ENCODE measurements at regions not wholly inside any gene's neighbourhood (a gene's known extent, or its start where the extent isn't known, plus 50 kb on each side); places are given as distances from the start of the nearest gene placed in this dataset.
"Not testable (repeated sequence)": the region's sequence is repeated elsewhere in the genome, so short reads cannot be mapped to it uniquely, and the experiment has no call there.

DNA sequence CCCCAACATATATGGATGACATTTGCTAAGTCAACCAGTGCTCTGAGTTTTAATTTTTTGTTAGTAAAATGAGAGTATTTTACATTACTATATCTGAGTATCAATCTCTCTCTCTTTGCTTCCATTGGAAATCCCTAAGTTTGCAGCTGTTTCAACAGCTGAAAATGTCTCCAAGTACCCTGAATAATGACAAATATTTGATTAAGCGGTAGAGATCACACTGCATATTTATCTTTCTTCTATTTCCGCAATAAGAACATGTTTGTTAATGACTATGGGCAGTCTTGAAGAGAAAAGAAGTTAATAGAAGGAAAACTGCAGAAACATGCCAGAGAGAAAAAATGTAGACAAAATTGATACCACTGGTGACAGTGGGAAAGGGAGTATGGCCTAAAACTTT is 1117.5 kb downstream of the NCAM2 start:
- DNase-seq (ENCODE audit: low read depth, low spot score): no peak
- H3K4me3 ChIP-seq (ENCODE audit: low read length): no peak overlapping the region

DNA sequence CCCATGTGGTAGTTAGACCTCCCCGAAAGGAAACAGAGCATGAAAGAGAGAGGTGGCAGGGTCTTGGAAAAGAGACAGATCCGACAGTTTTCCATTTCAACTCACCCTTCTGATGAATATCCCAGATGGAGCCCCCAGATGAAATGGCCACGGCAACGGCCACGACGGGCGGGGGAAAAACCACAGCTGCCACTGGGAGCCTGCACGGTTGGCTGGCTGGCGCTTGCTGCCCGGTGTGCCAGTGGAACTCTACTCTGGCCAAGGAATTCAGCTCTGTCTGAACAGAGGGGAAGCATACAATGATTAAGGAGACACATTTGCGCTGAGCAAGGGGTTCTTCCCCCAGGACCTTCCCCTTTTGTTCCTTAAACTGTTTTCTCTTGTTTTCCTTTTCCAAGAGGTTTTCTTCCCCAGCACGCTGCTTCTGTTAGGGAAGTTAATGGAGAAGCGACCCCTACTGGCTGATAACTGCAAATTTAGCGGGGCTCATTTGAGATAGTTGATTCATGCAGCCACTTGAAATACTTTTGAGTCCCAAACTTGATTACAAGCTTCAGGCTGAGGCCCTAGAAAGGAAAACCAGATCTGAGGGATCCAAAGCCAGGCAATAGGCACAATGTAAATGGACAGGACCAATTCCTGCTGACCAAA is 1122.5 kb downstream of the NCAM2 start:
- no peak for DNase-seq (ENCODE audit: low read depth, low spot score)

DNA sequence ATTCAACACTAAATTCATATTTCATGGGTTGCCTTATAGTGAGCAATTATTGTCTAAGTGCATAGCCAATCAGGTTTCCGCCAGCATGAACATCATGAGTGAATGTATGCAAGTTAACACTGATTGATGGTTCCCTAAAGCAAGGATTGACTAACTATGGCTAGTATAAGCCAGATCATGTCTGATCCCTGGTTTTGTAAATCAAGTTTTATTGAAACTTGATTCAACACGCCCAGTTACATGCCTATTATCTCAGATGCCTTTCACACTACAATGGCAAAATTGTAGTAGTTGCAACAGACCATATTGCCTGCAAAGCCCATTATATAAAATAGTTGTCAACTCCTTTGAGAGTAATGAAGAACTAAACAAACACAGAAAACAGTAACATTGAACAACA is 1127.4 kb downstream of the NCAM2 start:
- no peak for DNase-seq (ENCODE audit: low read depth, low spot score)
- H3K4me3 ChIP-seq (ENCODE audit: low read length): no peak overlapping the region

More for the DNA sequence above, 1122.5 kb downstream of the NCAM2 start:
- no peak overlapping the region for H3K4me3 ChIP-seq (ENCODE audit: low read length)

DNA sequence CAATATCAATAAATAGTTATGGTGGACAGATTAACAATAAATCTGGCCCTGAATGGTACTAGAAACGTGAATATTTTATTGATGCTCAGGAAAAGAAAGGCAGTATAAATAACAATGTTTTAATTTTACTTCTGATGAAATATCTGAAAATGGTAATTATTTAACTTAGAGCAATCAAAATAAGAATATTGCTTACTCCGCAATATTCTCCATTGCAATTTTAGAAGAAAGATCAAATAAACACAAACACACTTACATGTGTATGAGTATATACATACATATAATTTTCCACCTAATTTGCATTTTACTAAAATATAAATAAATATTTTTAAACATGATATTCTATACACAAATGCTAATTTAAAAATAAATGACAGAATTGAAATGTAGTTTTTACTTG is 1130.5 kb downstream of the NCAM2 start:
- H3K4me3 ChIP-seq (ENCODE audit: low read length): no peak overlapping the region
- DNase-seq (ENCODE audit: low read depth, low spot score): no peak

DNA sequence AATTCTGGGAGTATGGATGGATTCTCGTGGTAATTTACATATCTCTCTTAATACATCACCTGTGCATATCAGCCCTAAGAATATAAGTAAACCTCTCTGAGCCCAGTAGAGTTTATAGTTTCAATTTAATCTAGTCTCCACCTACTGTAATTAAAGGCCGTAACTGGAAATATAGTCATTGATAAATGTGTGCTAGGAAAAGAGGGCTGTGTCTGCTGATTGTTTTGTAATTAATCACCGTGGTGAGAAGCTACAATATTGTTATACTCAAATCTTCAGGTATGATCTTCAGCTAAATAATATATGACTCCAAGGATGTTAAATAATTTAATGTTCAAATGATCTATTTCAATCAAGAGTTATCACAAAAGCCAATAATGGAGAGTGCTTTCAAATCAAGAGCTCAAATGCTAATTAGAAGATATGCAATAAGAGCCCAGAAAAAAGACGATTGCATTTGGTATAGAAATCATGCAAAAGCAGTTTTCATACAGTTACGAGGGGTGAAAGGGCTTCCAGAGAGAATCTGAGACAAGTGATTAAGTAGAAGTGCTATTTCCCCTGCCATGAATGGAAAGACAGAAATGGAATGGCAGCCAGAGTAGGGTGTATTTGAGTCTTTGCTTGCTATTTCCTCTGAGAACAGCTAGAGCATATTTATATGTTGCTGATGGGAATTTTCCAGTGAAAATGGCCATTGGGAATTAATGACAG is 1134.3 kb downstream of the NCAM2 start:
- no peak for DNase-seq (ENCODE audit: low read depth, low spot score)
- no peak overlapping the region for H3K4me3 ChIP-seq (ENCODE audit: low read length)

DNA sequence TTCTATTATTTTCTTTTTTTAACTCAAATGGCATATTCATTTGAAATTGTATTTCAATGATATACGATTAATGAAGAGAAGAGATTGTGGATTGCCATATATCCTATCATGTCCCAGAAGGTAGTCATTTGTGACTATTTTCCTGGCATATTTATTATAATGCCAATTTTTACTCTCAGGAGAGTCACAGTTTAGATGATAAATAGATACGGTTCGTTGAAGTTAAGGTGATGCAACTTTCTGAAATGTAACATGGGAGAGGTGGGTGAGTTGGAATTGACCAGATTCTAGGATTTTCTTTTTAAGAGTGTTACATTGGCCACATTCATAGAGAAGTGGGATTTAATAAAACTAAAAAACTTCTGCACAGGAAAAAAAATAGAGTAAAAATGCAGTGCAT is 1138.5 kb downstream of the NCAM2 start:
- H3K4me3 ChIP-seq (ENCODE audit: low read length): no peak overlapping the region
- no peak for DNase-seq (ENCODE audit: low read depth, low spot score)

DNA sequence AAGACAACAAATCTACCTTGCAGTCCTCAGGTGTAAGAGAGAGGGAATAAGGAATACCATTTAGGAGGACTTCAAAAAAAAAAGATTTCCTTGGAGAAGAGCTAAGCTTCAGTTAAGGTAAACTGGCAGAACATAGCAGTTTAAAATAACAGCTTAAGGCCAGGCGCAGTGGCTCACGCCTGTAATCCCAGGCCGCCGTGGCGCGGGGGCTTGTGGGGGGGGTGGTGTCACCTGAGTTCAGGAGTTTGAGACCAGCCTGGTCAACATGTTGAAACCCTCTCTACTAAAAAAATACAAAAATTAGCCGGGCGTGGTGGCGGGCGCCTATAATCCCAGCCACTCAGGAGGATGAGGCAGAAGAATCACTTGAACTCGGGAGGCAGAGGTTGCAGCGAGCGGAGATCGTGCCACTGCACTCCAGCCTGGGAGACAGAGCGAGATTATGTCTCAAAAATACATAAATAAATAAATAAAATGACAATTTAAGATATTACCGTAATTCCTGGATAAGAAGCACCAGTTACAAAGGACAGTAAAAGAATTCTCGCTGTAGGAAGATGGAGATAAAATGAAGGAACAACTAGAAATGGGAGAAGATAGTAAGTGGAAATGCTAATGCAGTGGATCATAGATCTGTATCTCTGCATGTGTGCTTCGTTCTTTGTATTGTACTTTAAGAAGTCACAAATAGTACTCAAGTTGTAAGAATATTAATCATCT is 1140.2 kb downstream of the NCAM2 start:
- no peak overlapping the region for H3K4me3 ChIP-seq (ENCODE audit: low read length)
- DNase-seq (ENCODE audit: low read depth, low spot score): no peak

DNA sequence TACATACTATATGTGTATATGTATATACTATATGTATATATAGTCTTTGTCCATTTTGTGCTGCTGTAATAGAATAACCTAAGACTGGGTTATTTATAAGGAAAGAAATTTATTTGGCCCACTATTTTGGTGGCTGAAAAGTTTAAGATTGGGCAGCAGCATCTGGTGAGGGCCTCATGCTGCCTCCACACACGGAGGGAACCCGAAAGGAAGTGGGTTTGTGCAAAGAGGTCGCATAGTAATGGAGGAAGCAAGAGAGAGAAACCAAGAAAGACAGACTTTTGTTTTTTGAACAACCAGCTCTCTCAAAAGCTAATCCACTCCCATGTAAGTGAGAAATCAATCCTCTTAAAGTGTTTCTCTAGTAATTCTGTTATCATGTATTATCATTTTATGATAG is 1147.3 kb downstream of the NCAM2 start:
- peak; percentile 57 for DNase-seq (ENCODE audit: low read depth, low spot score)
- H3K4me3 ChIP-seq (ENCODE audit: low read length): no peak overlapping the region

DNA sequence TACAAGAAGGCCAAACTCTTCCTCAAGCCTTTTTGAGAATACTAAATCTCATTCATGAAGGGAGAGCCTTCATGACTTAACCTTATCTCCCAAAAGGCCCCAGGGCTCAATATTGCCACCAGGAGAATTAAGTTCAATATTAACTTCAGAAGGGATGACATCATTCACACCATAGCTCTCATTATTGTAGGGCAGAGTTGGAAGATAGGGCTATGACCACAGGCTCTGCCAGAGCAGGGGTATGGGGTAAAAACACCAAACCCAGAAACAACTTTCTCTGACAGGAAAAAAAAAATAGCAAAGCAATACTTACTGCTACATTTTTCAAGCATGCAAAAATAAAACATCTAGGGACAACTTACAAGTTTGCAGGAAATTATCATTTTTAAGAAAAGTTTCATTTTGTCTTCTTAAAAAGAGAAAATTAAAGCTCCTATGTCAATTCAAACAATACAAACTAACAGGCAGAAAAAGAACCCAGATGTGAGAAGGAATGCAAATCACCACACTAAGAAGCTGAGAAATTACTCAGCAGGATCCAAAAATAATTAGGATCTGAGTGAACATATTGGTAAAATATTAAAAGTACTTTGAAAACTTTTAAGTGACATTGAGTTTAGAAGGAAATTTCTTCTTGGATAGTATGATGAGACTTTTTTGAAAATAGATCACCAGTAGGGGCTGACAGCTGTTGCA is 1156.5 kb downstream of the NCAM2 start:
- DNase-seq (ENCODE audit: low read depth, low spot score): no peak
- no peak overlapping the region for H3K4me3 ChIP-seq (ENCODE audit: low read length)

DNA sequence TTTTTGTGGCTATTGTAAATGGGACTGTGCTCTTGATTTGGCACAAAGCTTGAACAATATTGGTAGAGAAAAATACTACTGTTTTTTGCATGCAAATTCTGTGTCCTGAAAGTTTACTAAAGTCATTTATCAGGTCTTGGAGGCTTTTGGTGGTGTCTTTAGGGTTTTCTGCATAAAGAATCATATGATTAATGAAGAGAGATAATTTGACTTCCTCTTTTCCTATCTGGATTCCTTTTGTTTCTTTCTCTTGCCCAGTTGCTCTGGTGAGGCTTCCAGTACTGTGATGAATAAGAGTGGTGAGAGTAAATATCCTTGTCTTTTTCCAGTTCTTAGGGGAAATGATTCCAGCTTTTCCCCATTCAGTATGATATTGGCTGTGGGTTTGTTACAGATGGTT is 1166.7 kb downstream of the NCAM2 start:
- H3K4me3 ChIP-seq (ENCODE audit: low read length): no peak overlapping the region
- no peak for DNase-seq (ENCODE audit: low read depth, low spot score)

DNA sequence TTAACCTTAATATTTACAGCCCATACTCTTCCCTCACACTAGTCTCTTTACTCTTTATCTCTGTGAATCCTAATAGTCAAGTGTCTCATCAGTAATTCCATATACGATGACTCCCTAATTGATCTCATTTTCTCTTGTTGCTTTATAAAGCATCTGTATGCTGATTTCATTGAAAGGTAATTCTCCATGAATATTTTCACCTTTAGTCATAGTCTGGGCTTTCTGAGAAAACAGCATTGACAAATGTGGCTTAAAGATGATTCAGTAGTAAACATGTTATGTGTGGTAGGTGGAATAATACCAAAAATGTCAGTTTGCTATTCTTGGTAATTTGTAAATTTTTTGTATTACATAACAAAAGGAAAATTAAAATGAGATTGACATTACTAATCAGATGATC is 1176.5 kb downstream of the NCAM2 start:
- H3K4me3 ChIP-seq (ENCODE audit: low read length): no peak overlapping the region

DNA sequence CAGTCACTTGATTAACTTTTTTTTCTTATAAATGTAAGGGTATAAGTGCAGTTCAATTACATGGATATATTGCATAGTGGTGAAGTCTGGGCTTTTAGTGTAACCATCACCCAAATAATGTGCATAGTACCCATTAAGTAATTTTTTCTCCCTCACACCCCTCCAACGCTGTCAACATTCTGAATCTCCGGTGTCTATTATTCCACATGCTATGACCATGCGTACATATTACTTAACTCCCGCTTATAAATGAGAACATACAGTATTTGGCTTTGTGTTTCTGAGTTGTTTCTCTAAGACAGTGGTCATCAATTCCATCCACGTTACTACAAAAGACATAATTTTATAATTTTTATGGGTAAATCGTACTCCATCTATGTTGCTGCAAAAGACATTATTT is 1191.1 kb downstream of the NCAM2 start:
- no peak for DNase-seq (ENCODE audit: low read depth, low spot score)
- no peak overlapping the region for H3K4me3 ChIP-seq (ENCODE audit: low read length)

More for the DNA sequence above, 1176.5 kb downstream of the NCAM2 start:
- DNase-seq (ENCODE audit: low read depth, low spot score): no peak

DNA sequence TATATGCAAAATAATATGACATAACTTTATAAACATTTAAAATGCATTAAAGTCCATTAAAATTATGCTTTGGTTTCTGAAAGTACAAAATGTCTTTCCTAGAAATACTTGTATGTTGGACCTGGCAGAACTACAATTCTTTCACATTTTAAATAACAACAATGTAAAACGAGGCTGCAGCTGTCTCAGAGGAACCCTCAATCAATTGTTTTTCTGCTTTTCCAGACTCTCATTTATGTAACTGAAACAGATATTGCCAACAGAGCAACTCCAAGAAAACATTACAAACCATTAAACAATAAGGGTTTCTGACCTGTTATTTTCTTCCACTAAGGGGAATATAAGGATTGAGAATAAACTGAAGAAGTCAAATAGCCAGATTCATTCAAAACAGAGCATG is 1193.4 kb downstream of the NCAM2 start:
- no peak overlapping the region for H3K4me3 ChIP-seq (ENCODE audit: low read length)
- no peak for DNase-seq (ENCODE audit: low read depth, low spot score)

DNA sequence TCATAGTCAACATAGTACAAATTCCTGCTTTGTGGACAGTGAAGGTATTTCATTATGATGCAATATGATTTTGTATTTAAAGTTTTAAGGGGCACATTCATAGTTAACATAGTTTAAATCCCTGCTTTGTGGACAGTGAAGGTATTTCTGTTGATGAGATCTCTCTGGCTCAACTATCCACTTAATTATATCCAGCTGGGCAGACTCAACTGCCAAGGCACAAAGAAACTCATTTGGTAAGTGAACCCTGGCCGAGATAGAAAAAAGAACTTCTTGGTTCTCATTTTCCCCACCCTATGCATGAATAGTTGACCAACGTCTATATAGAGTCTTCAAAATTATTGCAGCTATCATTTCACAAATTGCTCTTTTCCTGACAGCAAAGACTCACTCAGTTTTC is 1194.6 kb downstream of the NCAM2 start:
- DNase-seq (ENCODE audit: low read depth, low spot score): no peak
- H3K4me3 ChIP-seq (ENCODE audit: low read length): no peak overlapping the region

DNA sequence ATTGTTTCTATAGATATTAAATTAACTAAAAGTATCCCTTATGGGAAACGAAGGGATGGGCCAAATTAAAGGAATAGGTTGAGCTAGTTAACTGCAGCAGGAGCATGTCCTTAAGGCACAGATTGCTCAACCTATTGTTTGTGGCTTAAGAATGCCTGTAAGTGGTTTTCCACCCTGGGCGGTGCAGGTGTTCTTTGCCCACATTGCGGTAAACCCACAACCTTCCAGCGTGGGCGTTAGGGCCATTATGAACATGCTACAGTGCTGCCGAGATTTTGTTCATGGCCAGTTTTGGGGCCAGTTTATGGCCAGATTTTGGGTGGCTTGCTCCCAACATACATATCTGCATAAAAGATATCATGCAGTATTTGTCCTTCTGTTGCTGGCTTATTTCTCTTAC is 1196.8 kb downstream of the NCAM2 start:
- not testable (repeated sequence) for H3K4me3 ChIP-seq (ENCODE audit: low read length)
- peak; percentile 3 for DNase-seq (ENCODE audit: low read depth, low spot score)

DNA sequence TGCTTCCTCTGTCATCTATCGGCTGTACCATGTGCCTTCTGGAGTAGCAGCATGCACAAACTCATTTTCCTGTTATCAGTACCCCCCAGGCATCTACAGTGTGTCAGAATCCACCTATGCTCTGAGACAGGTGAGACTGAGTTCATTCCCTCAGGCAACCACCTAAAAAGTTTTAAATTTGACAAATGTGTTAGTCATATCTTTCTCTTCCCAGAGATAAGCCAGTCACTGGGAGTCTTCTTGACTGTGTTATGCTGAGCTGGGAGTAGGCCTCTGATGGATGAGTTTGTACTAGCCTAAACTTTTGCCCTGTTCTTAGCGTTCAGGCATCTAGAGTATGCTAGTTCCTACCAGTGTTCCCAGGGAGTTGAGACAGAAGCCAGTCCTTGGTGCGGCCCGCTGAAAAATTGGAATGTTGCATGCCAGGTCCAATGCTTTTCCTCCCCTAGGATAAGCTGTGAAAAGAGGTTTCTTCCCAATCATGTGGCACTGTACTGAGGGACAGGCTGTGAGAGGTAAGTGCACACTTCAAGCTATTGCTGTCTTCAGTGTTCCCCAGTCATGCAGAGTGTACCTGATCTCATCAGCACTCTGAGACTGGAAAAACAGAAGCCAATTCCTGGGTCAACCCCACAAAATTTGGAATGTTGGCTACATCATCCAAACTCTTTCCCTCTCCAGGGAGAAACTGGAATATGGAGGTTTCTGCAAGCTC is 1202.3 kb downstream of the NCAM2 start:
- DNase-seq (ENCODE audit: low read depth, low spot score): no peak
- H3K4me3 ChIP-seq (ENCODE audit: low read length): no peak overlapping the region

DNA sequence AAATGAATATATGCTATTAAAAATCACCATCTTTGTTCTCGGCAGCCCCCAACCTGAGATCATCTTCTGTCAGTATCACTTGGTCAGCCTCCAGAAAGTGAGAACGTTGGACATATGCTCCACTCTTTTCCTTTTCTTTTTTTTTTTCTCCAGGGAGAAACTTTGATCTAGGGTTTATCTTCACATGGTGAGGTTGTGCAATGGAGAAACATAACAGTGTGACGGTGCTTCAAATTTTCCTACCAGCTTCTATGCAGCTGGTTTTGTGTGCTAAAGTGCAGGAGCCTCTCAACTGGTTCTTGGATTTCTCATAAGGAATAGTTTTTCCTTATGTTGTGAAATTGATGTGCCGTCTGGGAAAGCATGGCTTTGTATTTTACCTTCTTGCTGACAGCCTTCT is 1202.9 kb downstream of the NCAM2 start:
- DNase-seq (ENCODE audit: low read depth, low spot score): no peak
- H3K4me3 ChIP-seq (ENCODE audit: low read length): no peak overlapping the region

DNA sequence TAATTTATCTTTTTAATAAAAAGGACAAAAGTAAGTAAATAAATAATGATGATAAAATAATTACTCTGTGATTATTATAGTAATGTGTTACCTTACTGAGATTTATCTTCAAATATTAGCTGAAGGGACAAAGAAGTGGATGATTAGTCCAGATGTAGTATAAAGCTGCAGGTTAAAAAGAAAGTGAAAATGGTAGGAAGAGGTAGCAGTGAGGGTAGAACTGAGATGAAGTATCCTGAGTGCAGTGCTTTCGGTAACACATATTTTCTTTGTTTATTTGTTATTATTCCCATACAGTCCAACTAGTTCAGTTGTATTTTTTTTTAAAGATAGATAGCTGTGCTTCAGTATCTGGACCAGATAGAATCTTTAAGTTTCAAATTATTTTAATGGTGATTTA is 1203.5 kb downstream of the NCAM2 start:
- no peak for DNase-seq (ENCODE audit: low read depth, low spot score)
- no peak overlapping the region for H3K4me3 ChIP-seq (ENCODE audit: low read length)

DNA sequence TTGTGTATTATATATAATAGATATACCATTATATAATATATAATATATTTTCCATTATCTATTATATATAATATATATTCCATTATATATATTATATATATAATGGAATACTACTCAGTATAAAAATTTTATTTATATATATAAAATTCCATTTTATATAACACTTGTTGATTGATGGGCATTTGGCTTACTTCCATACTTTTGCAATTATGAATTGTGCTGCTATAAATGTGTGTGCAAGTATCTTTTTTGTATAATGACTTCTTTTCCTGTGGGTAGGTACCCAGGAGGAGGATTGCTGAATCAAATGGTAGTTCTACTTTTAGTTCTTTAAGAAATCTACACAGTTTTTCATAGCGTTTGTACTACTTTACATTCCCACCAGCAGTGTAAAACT is 1211.1 kb downstream of the NCAM2 start:
- no peak for DNase-seq (ENCODE audit: low read depth, low spot score)
- no peak overlapping the region for H3K4me3 ChIP-seq (ENCODE audit: low read length)

Measured in Jurkat, Clone E6-1 (cell line).